GM21825 (cell line): ENCODE measurements at regions not wholly inside any gene's neighbourhood (a gene's known extent, or its start where the extent isn't known, plus 50 kb on each side); places are given as distances from the start of the nearest gene placed in this dataset.

ENCODE experiments used
- ATAC-seq: cut with Tn5 transposase; IDR thresholded peaks from one replicate; pipeline ENCODE4 v1.9.1; 2021; ENCODE audit warnings: mild to moderate bottlenecking, moderate library complexity; ENCODE audit not compliant: unreplicated experiment

DNA sequence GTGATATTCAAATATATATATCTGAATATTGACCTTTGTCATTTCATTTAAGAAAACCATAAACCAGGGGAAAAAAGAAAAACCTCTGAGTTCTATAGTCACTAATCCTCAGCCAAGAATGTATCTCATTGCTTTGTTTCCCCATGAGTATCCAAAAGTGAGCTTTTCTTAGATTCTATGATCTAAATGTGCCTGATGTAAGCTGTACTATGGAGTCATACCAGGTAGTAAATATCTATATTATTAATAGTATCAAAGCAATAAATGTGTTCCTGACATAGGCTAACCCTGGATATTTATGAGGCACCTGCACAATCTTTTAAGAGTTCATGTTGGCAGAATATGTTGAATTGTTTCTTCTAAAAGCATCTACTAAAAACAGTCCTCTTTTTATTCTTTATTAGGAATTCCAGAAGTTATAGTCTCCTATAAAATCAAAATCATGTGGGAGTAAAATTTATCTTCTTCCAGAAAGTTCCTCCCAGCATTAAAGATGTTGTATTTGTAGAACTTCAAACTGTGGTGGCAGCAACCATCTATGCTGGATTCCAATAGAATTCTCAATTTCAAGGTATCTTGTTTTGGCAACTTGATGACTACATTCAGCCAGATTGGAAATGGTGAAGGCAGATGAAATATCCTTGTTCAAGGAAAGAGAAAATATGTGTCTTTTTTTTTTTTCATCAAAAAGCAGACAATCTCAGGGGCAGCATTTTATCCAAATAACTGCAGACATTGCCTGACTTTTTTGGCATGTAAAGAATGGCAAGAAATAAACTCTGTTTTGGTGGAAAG lies 139.7 kb upstream of the RASSF8 start:
- ATAC-seq = no peak

DNA sequence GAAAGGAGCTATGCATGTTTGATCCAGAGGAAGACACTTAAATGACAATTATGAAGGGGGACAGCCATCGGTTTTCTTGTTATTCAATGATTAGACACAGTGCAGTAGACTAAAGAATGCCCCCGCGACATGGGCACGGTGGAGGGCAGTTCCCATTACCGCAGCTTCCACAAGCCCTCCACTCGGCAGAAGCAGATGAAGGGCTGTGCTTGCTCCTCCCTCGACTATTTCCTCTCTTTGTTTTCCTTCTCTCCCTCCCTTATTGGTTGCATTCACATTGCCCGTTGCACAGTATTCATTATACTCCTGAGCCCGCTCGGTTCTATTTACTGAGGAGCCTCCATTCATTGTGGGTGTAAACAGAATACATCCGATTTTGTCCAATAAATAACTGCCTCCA lies 138.8 kb upstream of the RASSF8 start:
- no peak for ATAC-seq

DNA sequence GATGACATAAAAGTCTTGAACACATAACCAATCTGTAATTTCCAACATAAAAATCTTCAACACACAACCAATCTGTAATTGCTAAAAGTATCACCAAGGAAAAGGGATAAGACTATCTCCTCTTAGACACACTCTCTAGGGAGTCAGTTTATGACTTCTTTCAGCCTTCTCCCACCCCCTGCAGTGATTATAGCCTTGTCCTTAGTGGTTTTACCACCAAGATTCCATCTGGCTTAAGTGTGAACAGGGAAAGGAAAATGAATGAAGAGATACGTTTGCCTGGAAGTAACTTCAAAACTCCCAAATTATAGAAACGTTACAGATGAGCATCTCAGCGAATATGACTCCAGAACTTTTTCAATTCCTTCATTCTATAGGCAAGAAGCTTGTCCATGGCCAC lies 136.2 kb upstream of the RASSF8 start:
- ATAC-seq = no peak

DNA sequence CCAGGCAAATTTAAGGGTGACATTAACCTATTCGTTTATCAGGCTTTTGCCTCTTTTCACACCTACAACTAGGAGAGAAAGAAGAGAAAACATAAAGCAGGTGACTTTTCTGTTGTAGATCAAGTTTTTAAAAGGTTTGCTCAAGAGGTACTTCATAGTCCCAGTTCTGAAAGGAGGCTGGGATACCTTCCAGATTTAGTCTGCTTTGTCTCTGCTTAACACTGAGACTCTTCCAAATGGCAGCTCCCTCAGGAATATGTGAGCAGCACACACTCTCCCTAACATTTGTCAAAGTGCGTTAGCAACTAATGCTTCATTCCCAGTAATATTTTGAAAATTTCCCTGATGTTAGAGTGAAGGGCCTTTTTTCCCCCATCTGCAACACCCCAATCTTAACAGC lies 133.7 kb upstream of the RASSF8 start:
- no peak for ATAC-seq

DNA sequence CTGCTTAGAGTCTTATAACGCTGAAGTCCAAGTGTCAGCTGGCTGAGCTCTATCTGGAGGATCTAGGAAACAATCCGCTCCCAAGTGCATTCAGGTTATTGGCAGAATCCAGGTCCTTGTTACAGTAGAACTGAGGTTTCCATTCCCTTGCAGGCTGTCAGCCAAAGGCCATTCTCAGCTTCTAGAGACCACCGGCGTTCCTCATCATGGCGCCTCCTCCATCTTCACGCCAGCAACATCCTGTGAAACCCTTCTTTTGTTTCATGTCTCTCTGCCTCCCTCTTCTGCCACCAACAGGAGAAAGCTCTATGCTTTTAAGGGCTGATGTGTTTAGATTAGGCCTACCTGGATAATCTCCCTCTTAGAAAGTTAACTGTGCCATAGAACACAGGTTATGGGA lies 133.0 kb upstream of the RASSF8 start:
- no peak for ATAC-seq

DNA sequence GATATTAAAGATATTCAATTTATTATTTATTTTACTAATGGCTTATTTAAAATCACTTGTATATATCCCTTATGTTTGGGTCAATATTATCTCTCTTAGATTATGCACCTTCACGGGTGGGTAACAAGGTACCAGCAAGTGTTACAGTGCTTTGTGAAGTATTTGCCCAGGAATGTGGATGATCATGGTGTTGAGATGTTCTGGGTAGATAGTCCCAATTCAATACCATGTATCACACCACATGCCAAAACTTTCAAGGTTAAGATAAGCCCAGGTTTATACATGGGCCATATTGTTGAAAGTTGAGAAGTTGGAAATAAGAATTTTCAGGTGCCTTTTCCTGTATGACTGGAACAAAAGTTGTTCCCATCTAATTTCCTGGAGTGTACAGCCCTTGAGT lies 131.3 kb upstream of the RASSF8 start:
- no peak for ATAC-seq

DNA sequence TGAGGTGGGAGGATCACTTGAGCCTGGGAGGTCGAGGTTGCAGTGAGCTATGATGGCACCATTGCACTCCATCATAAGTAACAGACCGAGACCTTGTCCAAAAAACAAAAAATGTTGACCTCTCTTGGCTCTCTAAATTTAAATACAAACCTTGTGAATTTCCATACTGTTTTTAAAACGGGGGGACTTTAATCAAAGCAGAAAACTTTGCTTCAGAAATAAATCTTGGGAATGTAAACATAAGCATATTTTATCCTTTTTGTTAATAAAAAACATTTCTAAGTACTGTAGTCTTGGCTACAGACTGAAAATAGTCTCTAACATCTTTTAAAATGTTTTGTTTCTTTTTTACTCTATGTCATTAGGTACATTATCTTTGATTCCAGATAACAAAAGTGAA lies 130.7 kb upstream of the RASSF8 start:
- no peak for ATAC-seq

DNA sequence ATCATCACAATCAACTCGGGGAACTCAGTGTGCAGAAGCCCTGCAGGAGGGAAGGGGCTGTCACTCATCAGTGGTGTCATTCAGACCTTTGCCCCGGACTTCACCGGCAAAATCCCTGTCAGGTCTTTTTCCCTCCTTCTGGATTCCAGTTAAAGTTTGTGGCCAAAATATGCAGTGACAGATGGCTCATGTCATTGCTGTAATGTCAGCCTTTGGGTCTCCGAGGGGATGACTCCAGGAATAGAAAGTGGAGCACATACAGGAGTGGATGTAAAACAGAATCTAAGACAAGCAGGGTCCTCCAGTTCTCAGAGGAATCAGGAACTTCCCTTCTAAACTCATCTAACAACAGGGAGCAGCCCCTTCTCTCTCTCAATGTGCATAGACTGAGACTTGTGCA lies 130.3 kb upstream of the RASSF8 start:
- ATAC-seq = no peak

DNA sequence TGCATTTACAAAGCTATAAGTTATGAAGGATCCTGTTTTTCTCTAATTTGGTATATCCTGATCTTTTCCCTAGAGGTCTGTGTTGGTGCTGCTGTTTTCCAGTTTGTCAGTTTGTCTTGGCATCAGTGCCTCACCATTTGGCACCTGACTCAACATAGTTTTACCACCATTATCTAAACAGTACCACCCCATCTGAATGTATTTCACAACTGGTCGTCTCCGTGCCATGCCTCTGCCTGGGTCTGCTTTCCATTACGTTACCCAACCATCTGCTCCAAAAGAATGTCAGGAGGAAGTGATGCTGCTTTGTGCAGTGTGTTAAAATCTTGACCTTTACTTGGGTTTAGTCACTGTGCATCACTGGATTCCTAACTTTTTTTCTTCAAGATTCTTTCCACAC lies 129.3 kb upstream of the RASSF8 start:
- no peak for ATAC-seq

DNA sequence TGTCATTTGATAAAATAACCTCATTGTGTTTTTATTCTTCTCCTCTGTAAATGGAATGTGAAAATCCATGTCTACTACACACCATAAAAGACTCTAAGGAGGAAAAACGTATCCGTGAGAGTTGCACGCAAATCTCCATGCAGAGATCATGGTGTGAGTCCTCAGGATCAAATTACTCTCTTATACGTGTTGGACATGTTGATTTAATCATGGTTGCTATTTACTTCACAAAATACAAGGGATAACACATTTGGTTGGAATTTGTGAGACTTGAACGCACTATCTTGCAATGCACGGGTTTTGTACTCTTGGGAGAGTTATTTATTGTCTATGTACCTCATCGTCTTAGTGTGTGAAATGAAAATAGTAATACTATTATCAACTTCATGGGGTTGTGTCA lies 128.0 kb upstream of the RASSF8 start:
- ATAC-seq = no peak

DNA sequence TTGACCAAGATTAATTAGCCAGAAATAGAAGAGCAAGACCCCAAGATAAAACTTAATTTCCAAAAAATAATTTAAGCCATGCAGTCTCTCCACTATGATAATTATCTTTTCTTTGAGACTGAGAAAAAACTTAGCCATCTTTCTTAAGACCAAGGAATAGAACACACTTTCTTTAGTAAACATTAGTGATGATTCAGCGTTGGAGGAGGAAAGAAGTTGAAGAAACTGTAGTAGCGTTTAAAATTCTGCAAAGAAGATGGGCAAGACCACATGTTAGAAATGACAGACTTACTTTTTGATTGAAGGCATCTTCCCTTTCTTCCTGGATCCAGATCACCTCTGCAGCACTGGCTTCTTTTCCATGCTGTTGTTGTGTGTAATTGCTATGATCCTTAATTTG lies 124.8 kb upstream of the RASSF8 start:
- ATAC-seq = no peak

DNA sequence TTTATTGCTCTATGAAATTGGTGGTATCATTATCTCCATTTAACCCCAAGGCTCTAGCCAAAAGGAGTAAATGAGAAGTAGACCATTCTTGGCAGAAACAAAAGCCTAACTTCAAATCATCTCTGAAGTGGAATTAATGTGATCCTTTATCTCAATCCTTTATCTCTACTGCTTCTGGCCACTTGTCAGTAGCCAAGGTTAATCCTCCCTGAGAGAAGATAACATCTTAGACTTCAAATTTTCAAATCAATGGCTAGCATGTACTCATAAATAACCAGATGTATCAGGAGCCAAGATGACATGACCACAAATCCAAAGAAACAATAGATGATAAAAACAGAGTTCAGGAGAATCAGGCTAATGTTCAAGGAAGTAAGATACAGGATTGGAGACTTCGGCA lies 123.1 kb upstream of the RASSF8 start:
- no peak for ATAC-seq

DNA sequence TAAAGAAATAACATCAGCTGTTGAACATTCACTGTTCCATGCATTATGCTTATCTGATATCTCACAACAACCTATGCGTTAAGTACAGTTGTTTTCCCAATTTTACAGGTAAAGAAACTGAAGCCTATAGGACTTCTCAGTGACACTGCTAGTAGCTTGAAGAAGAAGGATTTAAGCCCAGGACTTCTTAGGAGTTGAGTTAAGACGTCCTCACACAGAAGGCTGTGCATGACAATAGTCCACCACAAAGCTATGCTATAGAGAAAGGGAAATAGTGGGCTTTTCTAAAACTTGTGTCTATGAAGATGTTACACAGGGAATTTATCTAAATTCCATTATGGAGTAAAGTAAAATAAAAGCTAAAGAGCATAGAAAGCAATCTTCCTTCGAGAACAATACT lies 120.5 kb upstream of the RASSF8 start:
- no peak for ATAC-seq

DNA sequence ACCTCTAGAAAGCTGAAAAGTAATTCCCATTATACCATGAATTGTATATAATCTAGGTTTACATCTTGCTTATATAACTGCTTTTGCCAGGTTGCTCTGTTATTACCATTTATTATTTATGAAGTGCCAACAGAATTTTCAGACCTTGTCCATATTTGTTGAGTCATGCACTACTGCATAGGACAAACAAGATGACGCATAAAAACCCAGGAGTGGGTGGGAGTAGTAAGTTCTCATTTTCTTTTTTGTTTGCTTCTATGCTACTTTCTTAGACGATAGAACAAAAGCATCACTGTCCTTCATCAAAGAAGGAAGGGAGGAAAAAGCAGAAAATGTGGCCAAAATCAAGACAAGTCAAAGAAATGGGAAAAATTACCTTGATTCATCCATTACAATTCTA lies 119.0 kb upstream of the RASSF8 start:
- no peak for ATAC-seq

DNA sequence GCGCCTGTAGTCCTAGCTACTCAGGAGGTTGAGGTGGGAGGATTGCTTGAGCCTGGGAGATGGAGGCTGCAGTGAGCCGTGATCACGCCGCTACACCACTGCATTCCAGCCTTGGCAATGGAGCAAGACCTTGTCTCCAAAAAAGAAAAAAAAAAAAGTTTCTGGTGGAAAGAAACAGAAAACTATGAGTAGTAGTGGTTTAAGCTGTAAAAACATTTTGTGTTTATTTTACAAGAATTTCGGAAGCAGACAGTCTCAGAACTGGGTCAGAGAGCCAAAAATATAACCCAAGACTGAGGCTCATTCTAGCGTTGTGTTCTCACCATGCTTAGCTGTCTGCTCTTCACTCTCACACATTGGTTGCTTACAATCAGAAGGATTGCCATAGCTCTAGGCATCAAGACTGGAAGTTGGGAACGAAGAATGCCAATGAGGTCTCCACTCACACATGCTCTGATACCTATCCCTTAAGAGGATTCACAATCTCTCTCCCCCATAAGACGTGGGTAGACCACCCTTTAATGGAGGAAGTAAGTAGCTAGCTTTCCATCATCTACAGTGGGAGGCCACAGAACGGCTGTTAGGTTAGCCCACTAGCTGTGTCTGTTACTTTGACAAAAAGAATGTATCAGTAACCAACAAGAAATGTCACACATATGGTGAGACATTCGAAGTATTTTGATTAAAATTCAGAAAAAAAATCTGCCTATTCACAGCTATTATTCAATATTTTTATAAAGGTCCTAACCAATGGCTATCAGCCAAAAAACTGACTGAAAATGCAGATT lies 117.6 kb upstream of the RASSF8 start:
- ATAC-seq = no peak

DNA sequence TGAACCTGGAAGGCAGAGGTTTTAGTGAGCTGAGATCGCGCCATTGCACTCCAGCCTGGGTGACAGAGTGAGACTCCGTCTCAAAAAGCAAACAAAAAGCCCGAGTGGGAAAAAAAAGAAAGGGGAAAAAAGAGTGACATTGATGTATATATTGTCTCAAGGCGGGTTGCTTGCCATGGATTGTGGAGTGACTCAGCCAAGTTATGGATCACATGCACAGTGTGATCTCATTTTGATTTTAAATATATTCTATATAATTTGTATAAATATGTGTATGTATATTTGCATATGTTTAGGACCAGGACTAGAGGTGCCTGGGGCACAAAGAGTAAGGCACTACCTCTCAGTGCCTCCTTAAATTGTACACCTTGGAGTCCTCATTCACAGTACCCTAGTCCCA lies 116.2 kb upstream of the RASSF8 start:
- no peak for ATAC-seq

DNA sequence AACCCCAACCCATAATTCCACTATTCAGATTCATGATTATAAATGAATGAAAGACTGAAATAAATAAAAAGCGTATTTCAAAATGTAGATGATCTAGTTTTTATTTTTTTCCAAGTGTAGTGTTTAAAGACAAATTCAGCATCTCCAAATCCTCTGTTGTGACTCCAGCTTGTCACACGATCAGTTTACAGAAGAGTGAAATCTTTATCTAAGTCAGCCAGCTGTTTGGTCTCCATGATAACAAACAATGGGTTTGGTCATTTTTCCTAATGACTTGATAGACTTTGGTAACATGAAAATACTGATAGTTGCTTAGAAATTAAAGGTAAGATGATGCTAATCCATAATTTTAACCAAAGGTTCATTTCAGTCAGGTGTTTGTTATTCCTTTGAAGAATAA lies 114.5 kb upstream of the RASSF8 start:
- no peak for ATAC-seq

DNA sequence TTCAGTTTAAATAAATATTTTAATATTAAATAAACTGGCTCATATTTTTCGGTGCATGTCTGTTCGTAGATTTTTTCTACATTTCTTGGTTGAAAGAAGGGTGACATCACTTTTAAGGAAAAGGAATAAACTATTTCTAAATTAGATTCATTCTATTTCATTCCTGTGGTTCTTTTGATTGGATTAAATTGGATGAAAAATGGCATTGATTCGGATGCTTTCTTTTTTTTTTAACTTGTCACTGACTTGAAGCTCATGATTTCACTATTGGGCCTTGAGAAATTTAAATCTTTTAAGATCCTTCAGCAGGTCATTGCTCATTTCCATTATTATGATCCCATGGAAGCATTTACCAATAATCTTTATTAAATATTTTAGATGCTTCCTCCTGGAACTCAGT lies 113.1 kb upstream of the RASSF8 start:
- ATAC-seq = no peak

DNA sequence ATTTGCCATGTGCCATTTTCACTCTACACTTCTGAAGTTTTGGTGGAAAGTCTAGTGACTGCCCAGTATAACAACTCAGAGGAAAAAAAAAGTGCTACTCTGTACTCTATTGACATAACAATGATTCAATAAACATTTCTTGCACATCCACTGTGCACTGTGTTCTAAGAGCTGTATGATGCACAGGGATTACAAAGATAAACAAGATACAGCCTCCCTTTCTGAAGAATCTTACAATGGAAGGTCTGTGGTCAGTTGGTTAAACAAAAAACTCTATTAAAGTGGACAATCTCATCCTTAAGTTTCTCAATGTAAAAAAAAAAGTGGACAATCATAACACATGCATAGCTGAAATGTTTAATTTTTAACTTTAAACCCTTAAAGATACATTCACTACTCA lies 105.7 kb upstream of the RASSF8 start:
- no peak for ATAC-seq

DNA sequence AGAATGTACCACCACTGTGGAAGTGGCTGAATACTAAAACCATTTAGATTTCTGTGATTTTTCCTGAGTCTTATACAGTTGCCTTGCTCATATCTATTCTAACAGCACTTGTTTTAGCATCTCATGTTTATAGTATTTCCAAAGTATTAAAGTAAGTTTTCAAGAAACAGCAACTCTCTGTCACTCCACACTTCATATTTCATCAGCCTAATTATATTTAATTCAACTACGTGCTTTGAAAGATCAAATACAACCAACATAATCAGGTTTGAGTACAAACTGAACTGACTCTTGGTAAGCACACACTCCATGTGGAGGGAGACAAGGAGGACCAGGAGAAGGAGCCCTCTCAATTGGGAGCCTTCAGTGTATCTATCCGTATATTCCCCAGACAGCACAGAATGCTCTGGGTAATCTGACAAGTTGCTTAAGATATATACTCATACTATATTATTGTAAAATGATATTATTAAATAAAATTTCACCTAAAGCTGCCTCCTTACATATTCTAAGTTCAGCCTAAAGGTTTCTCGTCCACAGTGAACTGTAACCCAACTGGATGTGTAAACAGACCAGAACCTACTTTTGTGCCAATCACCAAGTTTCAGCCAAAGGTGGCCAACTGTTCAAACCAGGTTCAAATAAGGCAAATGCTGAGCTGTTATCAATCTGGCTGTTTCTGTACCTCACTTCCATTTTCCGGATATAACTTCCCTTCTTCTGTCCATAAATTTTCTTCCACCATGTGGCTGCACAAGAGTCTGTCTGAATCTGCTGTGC lies 105.0 kb upstream of the RASSF8 start:
- ATAC-seq = no peak

DNA sequence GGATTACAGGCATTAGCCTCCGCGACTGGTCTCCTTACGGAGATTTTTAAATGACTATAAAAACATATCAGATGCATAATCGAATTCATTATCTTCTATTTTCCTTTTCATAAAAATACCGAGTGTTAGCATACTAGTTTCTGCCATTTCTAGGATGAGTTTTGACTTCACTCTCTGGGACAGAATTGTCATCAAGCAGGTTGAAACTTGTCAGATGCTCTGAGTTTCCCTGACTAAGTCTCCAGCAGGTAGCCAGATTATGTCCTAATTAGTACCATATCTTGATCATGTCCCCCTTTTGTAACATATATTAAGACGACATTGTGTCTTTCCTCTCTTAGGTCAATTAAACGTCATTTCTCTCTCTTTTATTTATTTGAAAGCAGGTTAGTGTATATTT lies 103.5 kb upstream of the RASSF8 start:
- no peak for ATAC-seq

DNA sequence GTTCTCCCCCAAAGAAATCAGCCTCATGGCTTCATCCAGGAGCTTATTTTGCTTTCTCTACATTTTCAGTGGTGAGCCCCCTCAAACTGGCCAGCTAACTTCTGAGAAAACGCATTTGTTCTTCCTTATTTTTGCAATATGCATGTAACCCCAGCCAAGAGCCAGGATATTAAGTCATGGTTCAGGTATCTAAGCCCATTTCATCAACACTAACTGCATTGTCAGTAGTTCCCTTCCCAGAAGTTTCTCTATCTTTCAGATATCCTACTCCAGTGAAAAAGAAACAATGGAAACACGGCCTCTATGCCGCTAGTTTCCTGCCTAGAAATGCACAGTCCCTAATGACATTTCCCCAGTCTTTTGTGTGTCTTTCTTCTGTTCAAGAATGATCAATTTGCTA lies 102.8 kb upstream of the RASSF8 start:
- ATAC-seq = no peak
